GM18909 (cell line): ENCODE measurements at regions not wholly inside any gene's neighbourhood (a gene's known extent, or its start where the extent isn't known, plus 50 kb on each side); places are given as distances from the start of the nearest gene placed in this dataset.
A peak's percentile ranks its signal among the peaks of the same experiment; 100 is the strongest.

Experiments
- ATAC-seq: cut with Tn5 transposase; IDR thresholded peaks from one replicate; pipeline ENCODE4 v1.9.1; 2021; ENCODE audit warnings: mild to moderate bottlenecking; ENCODE audit not compliant: unreplicated experiment, poor library complexity

- ATAC-seq: no peak
These were observed 243.0 kb upstream of the MYOCD start for GRCh38 chr17:12422651-12423050.

- ATAC-seq: no peak
These were observed 242.4 kb upstream of the MYOCD start for GRCh38 chr17:12423337-12423736.

GRCh38 chr17:12429116-12429515, 236.6 kb upstream of the MYOCD start:
- ATAC-seq: no peak

- ATAC-seq: peak; percentile 90
These were observed 234.5 kb upstream of the MYOCD start for GRCh38 chr17:12431188-12431587.

GRCh38 chr17:12438212-12438611, 227.5 kb upstream of the MYOCD start:
- ATAC-seq: no peak

GRCh38 chr17:12438813-12439586, 226.7 kb upstream of the MYOCD start:
- no peak for ATAC-seq

GRCh38 chr17:12445331-12445730, 220.4 kb upstream of the MYOCD start:
- no peak for ATAC-seq

- ATAC-seq: no peak
These were observed 208.2 kb upstream of the MYOCD start for GRCh38 chr17:12457493-12457892.

GRCh38 chr17:12459736-12460135, 206.0 kb upstream of the MYOCD start:
- ATAC-seq: no peak

GRCh38 chr17:12463102-12463501, 202.6 kb upstream of the MYOCD start:
- ATAC-seq: no peak

GRCh38 chr17:12472252-12473173, 193.2 kb upstream of the MYOCD start:
- no peak for ATAC-seq

- ATAC-seq: no peak
These were observed 187.4 kb upstream of the MYOCD start for GRCh38 chr17:12478311-12478710.

GRCh38 chr17:12485361-12485906, 180.3 kb upstream of the MYOCD start:
- ATAC-seq: no peak

GRCh38 chr17:12489325-12489724, 176.4 kb upstream of the MYOCD start:
- ATAC-seq: no peak

GRCh38 chr17:12492450-12492849, 173.2 kb upstream of the MYOCD start:
- no peak for ATAC-seq

- no peak for ATAC-seq
These were observed 159.8 kb upstream of the MYOCD start for GRCh38 chr17:12505866-12506265.

- ATAC-seq: no peak
These were observed 158.6 kb upstream of the MYOCD start for GRCh38 chr17:12507026-12507595.

- no peak for ATAC-seq
These were observed 155.9 kb upstream of the MYOCD start for GRCh38 chr17:12509801-12510200.

GRCh38 chr17:12510535-12510934, 155.2 kb upstream of the MYOCD start:
- no peak for ATAC-seq

- ATAC-seq: no peak
These were observed 152.9 kb upstream of the MYOCD start for GRCh38 chr17:12512694-12513355.
